SJCRH30 (cell line): ENCODE measurements at regions not wholly inside any gene's neighbourhood (a gene's known extent, or its start where the extent isn't known, plus 50 kb on each side); places are given as distances from the start of the nearest gene placed in this dataset.
"Not testable (repeated sequence)": the region's sequence is repeated elsewhere in the genome, so short reads cannot be mapped to it uniquely, and the experiment has no call there.

Source experiments
- DNase-seq, 2 experiments: peaks; one replicate each; pipeline ENCODE4 v3.0.0-alpha.2; 2015 to 2020
- H3K27ac ChIP-seq: fragments of 250-450 bp; sonication (Bioruptor Pico); 2 replicates; pipeline ENCODE4 v1.5.1; 2020; ENCODE audit warnings: mild to moderate bottlenecking, moderate library complexity
- H3K27me3 ChIP-seq: fragments of 250-450 bp; sonication (Bioruptor Pico); 2 replicates; pipeline ENCODE4 v1.5.1; 2020; ENCODE audit warnings: mild to moderate bottlenecking, moderate library complexity
- H3K36me3 ChIP-seq: fragments of 250-450 bp; sonication (Bioruptor Pico); 2 replicates; pipeline ENCODE4 v1.5.1; 2020; ENCODE audit warnings: mild to moderate bottlenecking, moderate library complexity
- H3K4me1 ChIP-seq: fragments of 250-450 bp; sonication (Bioruptor Pico); 2 replicates; pipeline ENCODE4 v1.5.1; 2020; ENCODE audit warnings: mild to moderate bottlenecking, moderate library complexity
- H3K4me3 ChIP-seq: fragments of 250-450 bp; sonication (Bioruptor Pico); 2 replicates; pipeline ENCODE4 v1.5.1; 2020; ENCODE audit warnings: mild to moderate bottlenecking, moderate library complexity
- H3K9me3 ChIP-seq: fragments of 250-450 bp; sonication (Bioruptor Pico); replicated peaks from 2 replicates; pipeline ENCODE4 v1.5.1; 2020; ENCODE audit warnings: mild to moderate bottlenecking, moderate library complexity

- not testable (repeated sequence) for H3K4me1 ChIP-seq, H3K36me3 ChIP-seq, H3K27me3 ChIP-seq, H3K9me3 ChIP-seq, DNase-seq, H3K27ac ChIP-seq, H3K4me3 ChIP-seq
These were observed 89.5 kb upstream of the COP1 start for GRCh38 chr1:176296602-176297001.

- DNase-seq: no peak
- Histone ChIP-seq H3K36me3 (no peaks in the 10 kb centered on the region), H3K4me3 (no peak overlapping the region), H3K27me3 (no peaks in the 10 kb centered on the region), H3K27ac (no peak overlapping the region), H3K4me1 (no peaks in the 10 kb centered on the region), H3K9me3 (no peaks in the 10 kb centered on the region)
These were observed 78.9 kb upstream of the COP1 start for GRCh38 chr1:176285996-176286395.

- no peak for DNase-seq
- Histone ChIP-seq H3K27ac (no peak overlapping the region), H3K4me3 (no peak overlapping the region), H3K9me3 (no peaks in the 10 kb centered on the region), H3K4me1 (no peaks in the 10 kb centered on the region), H3K36me3 (no peaks in the 10 kb centered on the region), H3K27me3 (no peaks in the 10 kb centered on the region)
These were observed 64.5 kb upstream of the COP1 start for GRCh38 chr1:176271572-176271971.
